GM12878 (cell line): ENCODE measurements at regions not wholly inside any gene's neighbourhood (a gene's known extent, or its start where the extent isn't known, plus 50 kb on each side); places are given as distances from the start of the nearest gene placed in this dataset.

ENCODE experiments used
- BRCA1 ChIP-seq: IDR thresholded peaks from 2 replicates; pipeline ENCODE4 v1.6.1; 2011; ENCODE audit warnings: low read depth, low read length, improper control_type of control experiment
- CBX5 ChIP-seq: sonication (generic); IDR thresholded peaks from 2 replicates; pipeline ENCODE4 v1.6.1; 2016; ENCODE audit warnings: low read depth, moderate library complexity, mild to moderate bottlenecking, inconsistent platforms
- CTCF ChIP-seq, 3 experiments: IDR thresholded peaks in 2 of 3; conservative IDR thresholded peaks in 1 of 3; 2 replicates each; pipeline ENCODE4 v1.5.1; 2011; ENCODE audit warnings: low read depth in 3 of 3, low read length in 3 of 3, mild to moderate bottlenecking in 3 of 3, control low read depth in 2 of 3, moderate library complexity in 2 of 3, inconsistent platforms in 1 of 3, mixed read lengths in 1 of 3; ENCODE audit not compliant: control insufficient read depth in 2 of 3, insufficient read depth in 1 of 3; ENCODE audit errors: extremely low read depth in 1 of 3
- JUND ChIP-seq: IDR thresholded peaks from 2 replicates; pipeline ENCODE4 v1.6.1; 2012; ENCODE audit warnings: low read depth, mild to moderate bottlenecking, low read length, improper control_type of control experiment, moderate library complexity
- MEF2A ChIP-seq: IDR thresholded peaks from 2 replicates; pipeline ENCODE4 v1.6.1; 2011; ENCODE audit warnings: low read depth, mild to moderate bottlenecking, low read length, moderate library complexity; ENCODE audit not compliant: insufficient read depth
- NRF1 ChIP-seq: conservative IDR thresholded peaks from 2 replicates; pipeline ENCODE4 v1.6.1; 2011; ENCODE audit warnings: mild to moderate bottlenecking, low read depth, low read length, improper control_type of control experiment
- POLR2AphosphoS5 ChIP-seq: IDR thresholded peaks from 2 replicates; pipeline ENCODE4 v1.6.1; 2011; ENCODE audit warnings: mild to moderate bottlenecking, low read length, inconsistent platforms
- TAF1 ChIP-seq: IDR thresholded peaks from 2 replicates; pipeline ENCODE4 v1.6.1; 2011; ENCODE audit warnings: mild to moderate bottlenecking, low read depth, low read length, borderline replicate concordance
- TF ChIP-seq, protein P1 (sequence below): IDR thresholded peaks from 2 replicates; pipeline ENCODE4 v1.6.1; 2012; ENCODE audit warnings: low read depth, low read length, improper control_type of control experiment
- TF ChIP-seq, protein P2 (sequence below): IDR thresholded peaks from 2 replicates; pipeline ENCODE4 v1.6.1; 2011; ENCODE audit warnings: low read depth, low read length, improper control_type of control experiment, borderline replicate concordance

DNA sequence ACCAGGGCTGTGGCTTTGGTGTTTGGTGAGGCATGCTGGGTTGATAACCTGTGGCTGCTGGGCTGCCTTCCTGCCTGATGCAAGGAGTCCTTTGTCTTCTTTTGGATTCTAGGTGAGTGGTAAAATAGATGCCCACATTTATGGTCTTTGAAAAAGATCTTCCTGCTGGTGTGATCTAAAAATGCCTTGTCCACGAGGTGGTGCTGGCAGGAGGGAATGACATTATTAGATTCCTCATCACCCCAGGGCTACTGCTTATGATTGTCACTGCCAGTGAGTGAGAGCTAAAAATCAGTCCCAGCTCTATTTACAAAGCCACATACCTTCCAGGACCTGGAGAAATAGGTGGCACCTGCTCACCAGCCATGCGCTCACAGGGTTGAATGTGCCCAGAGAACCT is 355.5 kb upstream of the ROPN1 start:
- TF ChIP-seq, protein P1, sequence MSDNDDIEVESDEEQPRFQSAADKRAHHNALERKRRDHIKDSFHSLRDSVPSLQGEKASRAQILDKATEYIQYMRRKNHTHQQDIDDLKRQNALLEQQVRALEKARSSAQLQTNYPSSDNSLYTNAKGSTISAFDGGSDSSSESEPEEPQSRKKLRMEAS: no peak
- no peak for TF ChIP-seq CBX5
- no peak for TF ChIP-seq CTCF (IDR thresholded peaks at IDR 0.05 in 2 of 3, conservative IDR thresholded peaks at IDR 0.05 in 1 of 3; ENCODE audit: control insufficient read depth in 2 of 3, extremely low read depth in 1 of 3, insufficient read depth in 1 of 3, low read depth in 3 of 3, low read length in 3 of 3)
- no peak for TF ChIP-seq POLR2AphosphoS5
- no peak for TF ChIP-seq NRF1
- no peak for TF ChIP-seq TAF1
- TF ChIP-seq, protein P2, sequence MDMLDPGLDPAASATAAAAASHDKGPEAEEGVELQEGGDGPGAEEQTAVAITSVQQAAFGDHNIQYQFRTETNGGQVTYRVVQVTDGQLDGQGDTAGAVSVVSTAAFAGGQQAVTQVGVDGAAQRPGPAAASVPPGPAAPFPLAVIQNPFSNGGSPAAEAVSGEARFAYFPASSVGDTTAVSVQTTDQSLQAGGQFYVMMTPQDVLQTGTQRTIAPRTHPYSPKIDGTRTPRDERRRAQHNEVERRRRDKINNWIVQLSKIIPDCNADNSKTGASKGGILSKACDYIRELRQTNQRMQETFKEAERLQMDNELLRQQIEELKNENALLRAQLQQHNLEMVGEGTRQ: no peak
- no peak for TF ChIP-seq BRCA1
- TF ChIP-seq MEF2A: no peak
- TF ChIP-seq JUND: no peak
